ENCODE measurements at regions not wholly inside any gene's neighbourhood (a gene's known extent, or its start where the extent isn't known, plus 50 kb on each side); places are given as distances from the start of the nearest gene placed in this dataset.

GRCh38 chr11:62046568-62047100 lies 77.2 kb upstream of the INCENP start:
- TF ChIP-seq CTCF (IDR thresholded peaks at IDR 0.05), result no peak
- ATAC-seq (ENCODE audit: poor library complexity) (no peak), DNase-seq (no peak)
- H3K27me3 Mint-ChIP-seq, result peaks cover 8% of the 10 kb centered on the region
- H3K9me3 Mint-ChIP-seq, result no peaks in the 10 kb centered on the region
- no peaks in the 10 kb centered on the region for H3K9me3 ChIP-seq (ENCODE audit: control insufficient read depth in 1 of 2, insufficient read depth in 1 of 2, low read length in 2 of 2)
- intact Hi-C loops (cut with DNase I, micrococcal nuclease), result no loop called here
- CTCF ChIA-PET, result interaction anchor here (1.6 kb wide), 1 partner anchor 17 kb away, joined by 5 read pairs; no protein-coding TSS in a partner anchor
- POLR2A ChIA-PET, result no interaction called here
- H3K4me1 ChIP-seq (ENCODE audit: insufficient read depth, low read length), result no peaks in the 10 kb centered on the region
- H3K27me3 ChIP-seq (ENCODE audit: control insufficient read depth in 1 of 2, insufficient read depth in 2 of 2, low read length in 2 of 2), result no peaks in the 10 kb centered on the region
- H3K4me3 ChIP-seq (ENCODE audit: low read length), result no peak overlapping the region
- H3K36me3 ChIP-seq (ENCODE audit: insufficient read depth, low read length), result no peaks in the 10 kb centered on the region
- H3K36me3 Mint-ChIP-seq (ENCODE audit: low read depth), result no peaks in the 10 kb centered on the region
- H3K4me3 Mint-ChIP-seq, result no peak overlapping the region
- no peak overlapping the region for H3K27ac Mint-ChIP-seq
- H3K4me1 Mint-ChIP-seq (ENCODE audit: low read depth), result no peaks in the 10 kb centered on the region
- no peak overlapping the region for H3K27ac ChIP-seq (ENCODE audit: low read depth in 1 of 2, low read length in 2 of 2)

DNA sequence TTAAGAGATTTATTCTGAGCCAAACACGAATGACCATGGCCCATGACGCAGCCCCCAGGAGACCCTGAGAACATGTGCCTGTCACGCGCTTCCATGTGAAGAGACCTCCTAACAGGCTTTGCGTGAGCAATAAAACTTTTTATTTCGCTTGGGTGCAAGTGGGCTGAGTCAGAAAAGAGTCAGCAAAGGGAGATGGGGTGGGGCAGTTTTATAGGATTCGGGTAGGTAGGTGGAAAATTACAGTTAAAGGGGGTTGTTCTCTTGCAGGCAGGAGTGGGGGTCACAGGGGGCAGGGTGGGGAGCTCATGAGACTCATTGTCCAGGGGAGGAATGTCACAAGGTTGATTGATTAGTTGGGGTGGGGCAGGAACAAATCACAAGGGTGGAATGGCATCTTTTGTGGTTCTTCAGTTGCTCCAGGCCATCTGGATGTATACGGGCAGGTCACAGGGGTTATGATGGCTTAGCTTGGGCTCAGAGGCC lies 77.2 kb upstream of the FTH1 start:
- no peak for TF ChIP-seq CTCF (IDR thresholded peaks at IDR 0.05)
- H3K4me3 Mint-ChIP-seq, result no peak overlapping the region
- H3K4me1 Mint-ChIP-seq (ENCODE audit: low read depth), result no peaks in the 10 kb centered on the region
- Histone ChIP-seq H3K27me3 (ENCODE audit: control insufficient read depth in 1 of 2, insufficient read depth in 2 of 2, low read length in 2 of 2) (no peaks in the 10 kb centered on the region), H3K27ac (ENCODE audit: low read depth in 1 of 2, low read length in 2 of 2) (no peak overlapping the region), H3K9me3 (ENCODE audit: control insufficient read depth in 1 of 2, insufficient read depth in 1 of 2, low read length in 2 of 2) (no peaks in the 10 kb centered on the region), H3K4me3 (ENCODE audit: low read length) (no peak overlapping the region), H3K4me1 (ENCODE audit: insufficient read depth, low read length) (no peaks in the 10 kb centered on the region), H3K36me3 (ENCODE audit: insufficient read depth, low read length) (no peaks in the 10 kb centered on the region)
- H3K27ac Mint-ChIP-seq, result no peak overlapping the region
- DNase-seq (no peak), ATAC-seq (ENCODE audit: poor library complexity) (no peak)
- no peaks in the 10 kb centered on the region for H3K36me3 Mint-ChIP-seq (ENCODE audit: low read depth)
- H3K27me3 Mint-ChIP-seq, result peaks cover 8% of the 10 kb centered on the region
- intact Hi-C loops (cut with DNase I, micrococcal nuclease), result no loop called here
- ChIA-PET POLR2A (no interaction called here), CTCF (no interaction called here)
- no peaks in the 10 kb centered on the region for H3K9me3 Mint-ChIP-seq

DNA sequence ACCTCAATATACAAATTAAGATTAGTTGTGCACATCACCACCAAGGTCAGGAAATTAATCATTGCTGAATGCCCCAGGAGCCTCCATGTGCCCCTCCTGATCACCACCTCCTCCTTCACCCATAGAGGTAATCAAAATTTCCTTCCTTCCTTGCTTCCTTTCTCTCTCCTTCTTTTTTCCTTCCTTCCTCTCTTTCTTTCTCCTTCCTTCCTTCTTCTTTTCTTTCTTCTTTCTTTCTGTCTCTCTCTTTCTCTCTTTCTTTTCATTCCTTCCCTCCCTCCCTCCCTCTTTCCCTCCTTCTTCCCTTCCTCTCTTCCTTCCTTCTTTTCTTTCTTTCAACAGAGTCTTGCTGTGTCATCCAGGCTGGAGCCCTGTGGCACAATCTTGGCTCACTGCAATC lies 67.9 kb upstream of the FTH1 start:
- no peak overlapping the region for H3K27ac ChIP-seq (ENCODE audit: low read depth in 1 of 2, low read length in 2 of 2)
- POLR2A ChIA-PET, result interaction anchor here (1.7 kb wide), 1 partner anchor 10 kb away, joined by 4 read pairs; no protein-coding TSS in a partner anchor

More for the DNA sequence above, 67.9 kb upstream of the FTH1 start:
- H3K4me1 ChIP-seq (ENCODE audit: insufficient read depth, low read length), result peaks cover 5% of the 10 kb centered on the region
- no peak overlapping the region for H3K27ac Mint-ChIP-seq
- no peaks in the 10 kb centered on the region for H3K36me3 Mint-ChIP-seq (ENCODE audit: low read depth)
- H3K4me3 ChIP-seq (ENCODE audit: low read length), result no peak overlapping the region
- peaks cover 0 to 6% of the 10 kb centered on the region in 2 experiments for H3K9me3 ChIP-seq (ENCODE audit: control insufficient read depth in 1 of 2, insufficient read depth in 1 of 2, low read length in 2 of 2)
- H3K4me3 Mint-ChIP-seq, result no peak overlapping the region
- CTCF ChIA-PET, result interaction anchor here (0.9 kb wide), 1 partner anchor 67 kb away, joined by 3 read pairs; no protein-coding TSS in a partner anchor
- no peak for TF ChIP-seq CTCF (IDR thresholded peaks at IDR 0.05)
- H3K4me1 Mint-ChIP-seq (ENCODE audit: low read depth), result no peaks in the 10 kb centered on the region
- H3K27me3 Mint-ChIP-seq, result no peaks in the 10 kb centered on the region
- no peaks in the 10 kb centered on the region for H3K9me3 Mint-ChIP-seq
- intact Hi-C loops (cut with DNase I, micrococcal nuclease), result no loop called here
- H3K36me3 ChIP-seq (ENCODE audit: insufficient read depth, low read length), result no peaks in the 10 kb centered on the region
- DNase-seq (no peak), ATAC-seq (ENCODE audit: poor library complexity) (no peak)
- no peaks in the 10 kb centered on the region for H3K27me3 ChIP-seq (ENCODE audit: control insufficient read depth in 1 of 2, insufficient read depth in 2 of 2, low read length in 2 of 2)
